Ishikawa (cell line): ENCODE measurements at regions not wholly inside any gene's neighbourhood (a gene's known extent, or its start where the extent isn't known, plus 50 kb on each side); places are given as distances from the start of the nearest gene placed in this dataset.

Experiments
- CREB1 ChIP-seq: IDR thresholded peaks from 2 replicates; pipeline ENCODE4 v1.6.1; 2012; ENCODE audit warnings: low read depth
- EP300 ChIP-seq: IDR thresholded peaks from 2 replicates; pipeline ENCODE4 v1.6.1; 2012; ENCODE audit warnings: borderline replicate concordance
- FOXM1 ChIP-seq: IDR thresholded peaks from 2 replicates; pipeline ENCODE4 v1.6.1; 2012; ENCODE audit warnings: low read depth, borderline replicate concordance
- MAX ChIP-seq: IDR thresholded peaks from 2 replicates; pipeline ENCODE4 v1.6.1; 2012
- NFIC ChIP-seq: IDR thresholded peaks from 2 replicates; pipeline ENCODE4 v1.6.1; 2012
- REST ChIP-seq: IDR thresholded peaks from 2 replicates; pipeline ENCODE4 v1.6.1; 2012; ENCODE audit warnings: low read depth, mild to moderate bottlenecking

- TF ChIP-seq REST (no peak), EP300 (no peak), NFIC (no peak), CREB1 (no peak), FOXM1 (no peak), MAX (no peak)
Measured at GRCh38 chr11:23041001-23041503, 180.8 kb upstream of the CCDC179 start.
